WERI-Rb-1 (cell line): ENCODE measurements at regions not wholly inside any gene's neighbourhood (a gene's known extent, or its start where the extent isn't known, plus 50 kb on each side); places are given as distances from the start of the nearest gene placed in this dataset.

Experiments used
- DNase-seq: peaks from one replicate; pipeline ENCODE4 v3.0.0-alpha.2; 2020
- H3K27ac ChIP-seq: fragments of 250-450 bp; sonication (Bioruptor Pico); 2 replicates; pipeline ENCODE4 v1.5.1; 2020; ENCODE audit warnings: mild to moderate bottlenecking, moderate library complexity
- H3K27me3 ChIP-seq: fragments of 250-450 bp; sonication (Bioruptor Pico); 2 replicates; pipeline ENCODE4 v1.5.1; 2021; ENCODE audit warnings: mild to moderate bottlenecking, low read depth, moderate library complexity; ENCODE audit not compliant: insufficient read depth, severe bottlenecking
- H3K36me3 ChIP-seq: fragments of 250-450 bp; sonication (Bioruptor Pico); 2 replicates; pipeline ENCODE4 v1.5.1; 2020; ENCODE audit warnings: mild to moderate bottlenecking, moderate library complexity
- H3K4me3 ChIP-seq: 2 replicates; pipeline ENCODE4 v1.5.1; 2011; ENCODE audit warnings: low read depth, mild to moderate bottlenecking, control low read depth, low read length
- H3K9me3 ChIP-seq: fragments of 250-450 bp; sonication (Bioruptor Pico); 2 replicates; pipeline ENCODE4 v1.5.1; 2021; ENCODE audit warnings: mild to moderate bottlenecking, moderate library complexity; ENCODE audit not compliant: severe bottlenecking
- TF ChIP-seq, protein P1 (sequence below): IDR thresholded peaks from 2 replicates; pipeline ENCODE4 v1.5.1; 2011; ENCODE audit warnings: low read depth, mild to moderate bottlenecking, control low read depth, inconsistent platforms, low read length

DNA sequence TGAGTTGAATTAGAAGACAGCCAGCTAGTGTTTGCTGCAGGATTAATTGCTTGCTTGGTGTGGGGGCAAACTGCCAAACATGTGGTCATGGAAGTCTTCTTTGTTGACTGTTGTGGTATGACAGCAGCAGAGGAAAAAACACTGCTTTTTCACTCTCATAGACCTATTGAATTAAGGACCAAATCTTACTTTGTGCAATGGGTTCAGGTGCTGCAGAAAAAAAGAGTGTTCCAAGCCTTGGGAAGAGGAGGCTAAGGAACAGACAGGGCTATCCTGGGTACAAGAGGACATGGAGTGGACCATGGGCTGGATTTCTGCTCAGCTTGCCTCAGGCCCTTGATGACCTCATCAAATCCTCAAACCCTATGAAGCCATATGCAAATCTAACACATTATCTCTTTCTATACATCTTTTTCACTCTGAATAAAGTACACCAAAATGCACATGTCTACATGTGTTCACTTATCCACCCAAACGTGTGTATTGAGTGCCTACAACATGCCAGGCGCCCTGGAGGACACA lies 61.5 kb downstream of the SIPA1L2 start:
- Histone ChIP-seq H3K27me3 (peaks cover 4% of the 10 kb centered on the region), H3K36me3 (no peaks in the 10 kb centered on the region), H3K4me3 (no peak overlapping the region), H3K9me3 (peaks cover 3% of the 10 kb centered on the region), H3K27ac (no peak overlapping the region)
- no peak for DNase-seq
- TF ChIP-seq, protein P1, sequence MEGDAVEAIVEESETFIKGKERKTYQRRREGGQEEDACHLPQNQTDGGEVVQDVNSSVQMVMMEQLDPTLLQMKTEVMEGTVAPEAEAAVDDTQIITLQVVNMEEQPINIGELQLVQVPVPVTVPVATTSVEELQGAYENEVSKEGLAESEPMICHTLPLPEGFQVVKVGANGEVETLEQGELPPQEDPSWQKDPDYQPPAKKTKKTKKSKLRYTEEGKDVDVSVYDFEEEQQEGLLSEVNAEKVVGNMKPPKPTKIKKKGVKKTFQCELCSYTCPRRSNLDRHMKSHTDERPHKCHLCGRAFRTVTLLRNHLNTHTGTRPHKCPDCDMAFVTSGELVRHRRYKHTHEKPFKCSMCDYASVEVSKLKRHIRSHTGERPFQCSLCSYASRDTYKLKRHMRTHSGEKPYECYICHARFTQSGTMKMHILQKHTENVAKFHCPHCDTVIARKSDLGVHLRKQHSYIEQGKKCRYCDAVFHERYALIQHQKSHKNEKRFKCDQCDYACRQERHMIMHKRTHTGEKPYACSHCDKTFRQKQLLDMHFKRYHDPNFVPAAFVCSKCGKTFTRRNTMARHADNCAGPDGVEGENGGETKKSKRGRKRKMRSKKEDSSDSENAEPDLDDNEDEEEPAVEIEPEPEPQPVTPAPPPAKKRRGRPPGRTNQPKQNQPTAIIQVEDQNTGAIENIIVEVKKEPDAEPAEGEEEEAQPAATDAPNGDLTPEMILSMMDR = no peak

- H3K4me3 ChIP-seq = no peak overlapping the region
- H3K9me3 ChIP-seq = no peaks in the 10 kb centered on the region
- no peak for DNase-seq
Observed at GRCh38 chr1:232566093-232566492, 63.8 kb downstream of the SIPA1L2 start.

GRCh38 chr1:232562855-232563510 lies 67.0 kb downstream of the SIPA1L2 start:
- H3K9me3 ChIP-seq = no peaks in the 10 kb centered on the region
- no peak overlapping the region for H3K4me3 ChIP-seq
- H3K27ac ChIP-seq = no peak overlapping the region
- no peaks in the 10 kb centered on the region for H3K36me3 ChIP-seq
- TF ChIP-seq, protein P1 = no peak
- no peak for DNase-seq
- H3K27me3 ChIP-seq = peaks cover 4% of the 10 kb centered on the region

More at GRCh38 chr1:232566093-232566492, 63.8 kb downstream of the SIPA1L2 start:
- TF ChIP-seq, protein P1 = no peak
- Histone ChIP-seq H3K27ac (no peak overlapping the region), H3K27me3 (peaks cover 4% of the 10 kb centered on the region), H3K36me3 (no peaks in the 10 kb centered on the region)

- peaks cover 4% of the 10 kb centered on the region for H3K27me3 ChIP-seq
- H3K27ac ChIP-seq = no peak overlapping the region
- H3K9me3 ChIP-seq = no peaks in the 10 kb centered on the region
- H3K36me3 ChIP-seq = no peaks in the 10 kb centered on the region
- DNase-seq = no peak
- no peak overlapping the region for H3K4me3 ChIP-seq
- TF ChIP-seq, protein P1 = no peak
Observed at GRCh38 chr1:232561381-232561780, 68.6 kb downstream of the SIPA1L2 start.

DNA sequence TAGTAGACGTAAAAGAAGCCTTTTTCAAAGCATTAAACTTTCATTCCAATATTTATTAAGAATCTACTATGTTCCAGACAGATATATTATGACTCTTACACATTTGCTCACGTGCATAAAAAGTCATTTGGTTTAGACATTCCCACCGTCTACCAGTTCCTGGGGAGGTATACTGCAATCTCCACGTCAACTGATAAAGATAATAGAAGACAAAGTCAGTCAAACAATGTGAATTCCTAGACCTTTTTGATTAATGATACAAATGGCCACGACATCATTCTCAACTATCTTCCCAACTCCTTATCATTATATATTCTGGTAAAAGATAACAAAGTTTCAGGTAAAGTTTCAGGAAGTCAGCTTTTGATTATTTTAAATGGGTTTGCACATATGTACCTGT lies 69.0 kb downstream of the SIPA1L2 start:
- TF ChIP-seq, protein P1 = no peak

DNA sequence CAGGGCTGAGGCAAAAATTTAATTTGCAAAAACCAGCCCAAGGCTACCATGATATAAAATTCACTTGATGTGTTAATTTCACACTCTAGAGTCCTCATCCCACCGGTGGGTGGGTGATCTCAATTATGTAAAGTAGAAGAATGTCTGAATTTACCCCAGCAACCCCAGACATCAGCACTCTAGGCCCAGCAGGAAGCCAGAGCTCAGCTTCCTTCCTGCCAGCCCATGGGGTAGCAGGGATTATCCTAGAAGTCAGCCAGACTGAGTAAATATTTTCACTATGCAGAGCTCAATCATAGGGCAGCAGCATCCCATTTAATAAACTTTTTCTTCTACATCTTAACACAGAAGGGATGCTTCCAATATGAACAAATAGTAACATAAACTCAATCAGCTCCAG lies 71.0 kb downstream of the SIPA1L2 start:
- H3K27me3 ChIP-seq = no peaks in the 10 kb centered on the region
- TF ChIP-seq, protein P1 = no peak
- H3K27ac ChIP-seq = no peak overlapping the region
- no peaks in the 10 kb centered on the region for H3K36me3 ChIP-seq
- no peaks in the 10 kb centered on the region for H3K9me3 ChIP-seq
- H3K4me3 ChIP-seq = no peak overlapping the region
- no peak for DNase-seq

More for the DNA sequence above, 69.0 kb downstream of the SIPA1L2 start:
- DNase-seq = no peak
- H3K27ac ChIP-seq = no peak overlapping the region
- no peaks in the 10 kb centered on the region for H3K36me3 ChIP-seq
- peaks cover 4% of the 10 kb centered on the region for H3K27me3 ChIP-seq
- H3K4me3 ChIP-seq = no peak overlapping the region
- H3K9me3 ChIP-seq = no peaks in the 10 kb centered on the region
